DMS 273 treated with DMSO at 0.1 percent for 48 hours (cell line): ENCODE measurements at regions not wholly inside any gene's neighbourhood (a gene's known extent, or its start where the extent isn't known, plus 50 kb on each side); places are given as distances from the start of the nearest gene placed in this dataset.

Experiments used
- DNase-seq: peaks from one replicate; lab custom pipeline; 2025; lab: John Stamatoyannopoulos, UW

DNA sequence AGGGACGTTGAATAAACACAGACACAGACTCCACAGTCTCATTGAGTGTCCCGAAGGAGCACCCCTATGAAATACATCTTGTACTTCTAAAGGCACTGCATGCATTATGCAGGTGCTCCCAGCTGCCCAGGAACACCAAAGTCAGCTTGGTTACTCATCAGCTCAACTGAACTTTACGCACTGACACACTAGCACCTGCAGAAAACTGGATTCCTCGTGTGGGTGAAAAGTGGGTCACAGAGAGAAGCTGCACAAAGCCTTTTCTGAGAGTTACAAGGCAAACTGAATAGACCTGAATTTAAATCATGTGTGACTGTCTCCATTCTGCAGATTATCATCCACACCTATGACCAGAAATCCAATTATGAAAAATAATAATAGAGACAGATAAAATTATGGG, 527.5 kb upstream of the NBEA start:
- no peak for DNase-seq

DNA sequence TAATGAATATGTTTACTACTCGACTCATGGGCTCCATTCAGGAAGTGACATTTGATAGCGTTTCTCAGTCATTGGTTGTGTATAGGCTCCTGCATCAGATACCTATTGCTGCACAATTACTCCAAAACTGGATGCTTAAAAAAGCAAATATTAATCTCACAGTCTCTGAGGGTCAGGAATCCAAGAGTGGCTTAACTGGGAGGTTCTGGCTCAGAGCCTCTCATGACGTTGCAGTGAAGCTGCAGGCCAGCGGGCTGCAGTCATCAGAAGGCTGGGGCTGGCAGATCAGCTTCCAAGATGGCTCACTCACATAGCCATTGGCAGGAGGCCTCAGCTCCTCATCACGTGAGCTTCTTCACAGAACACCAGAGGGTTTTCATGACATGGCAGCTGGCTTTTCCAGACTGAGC, 525.1 kb upstream of the NBEA start:
- DNase-seq = no peak

DNA sequence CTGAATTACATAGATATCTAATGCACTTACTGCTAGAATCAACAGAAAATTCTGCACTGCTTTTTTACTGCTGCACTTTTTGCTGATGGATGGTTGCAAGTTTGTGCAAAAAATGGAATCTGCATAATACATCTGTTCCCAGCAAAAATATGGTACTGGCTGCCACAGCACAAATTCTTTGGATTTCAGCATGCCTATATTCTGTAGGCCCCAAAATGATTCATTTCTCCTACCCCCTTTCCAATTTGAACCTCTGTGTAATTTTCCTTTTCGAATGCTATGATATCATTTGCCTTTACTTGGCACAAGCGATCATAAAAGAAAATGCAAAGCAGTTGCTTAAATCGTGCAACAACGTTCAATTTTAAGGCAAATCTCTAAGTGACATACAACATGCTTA, 524.2 kb upstream of the NBEA start:
- no peak for DNase-seq

- DNase-seq = no peak
Measured at GRCh38 chr13:34419025-34419424, 523.0 kb upstream of the NBEA start.

DNA sequence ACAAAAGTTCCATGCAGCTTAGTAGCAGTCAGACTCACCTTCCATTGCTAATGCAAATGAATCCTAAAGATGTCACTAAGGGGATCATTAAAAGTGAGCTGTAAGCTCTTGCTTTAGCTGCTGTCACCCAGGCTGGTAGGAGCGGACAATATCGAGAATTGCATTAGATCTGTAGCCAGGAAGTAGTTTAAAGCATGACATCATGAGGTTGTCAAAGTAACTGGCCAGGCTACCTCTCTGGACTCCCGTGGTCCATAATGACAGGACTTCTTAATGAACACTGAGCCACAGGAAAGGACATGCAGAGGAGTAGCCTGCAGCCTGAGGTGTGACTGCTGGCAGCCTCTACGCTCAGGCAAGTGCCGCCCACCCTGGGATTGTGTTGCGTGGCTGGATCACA, 522.3 kb upstream of the NBEA start:
- DNase-seq = no peak

DNA sequence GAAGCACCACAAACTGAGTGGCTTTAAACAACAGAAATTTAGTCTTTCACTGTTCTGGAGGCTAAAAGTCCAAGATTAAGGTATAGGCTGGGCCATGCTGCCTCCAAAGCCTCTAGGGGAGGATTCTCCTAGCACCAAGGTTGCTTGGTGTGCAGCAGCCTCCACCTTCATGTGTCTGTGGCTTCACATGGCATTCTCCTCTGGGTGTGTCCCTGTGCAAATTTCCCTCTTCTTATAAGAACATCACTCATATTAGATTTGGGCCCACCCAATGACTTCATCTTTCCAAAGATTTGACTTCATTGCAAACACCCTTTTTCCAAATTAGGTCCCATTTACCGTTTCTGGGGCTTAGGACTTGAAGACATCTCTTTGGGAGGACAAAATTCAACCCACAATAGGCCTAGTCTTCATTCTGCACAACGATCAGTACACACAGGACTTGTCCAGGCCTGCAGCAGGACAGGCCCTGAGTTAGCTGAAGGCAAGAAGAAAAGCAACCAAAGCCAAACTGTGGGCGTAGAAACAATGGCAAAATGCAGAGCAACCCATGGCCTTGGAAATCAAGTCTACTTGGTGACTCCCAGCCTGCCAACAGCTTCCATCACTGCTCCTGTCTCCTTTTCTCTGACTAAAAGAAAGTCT, 521.2 kb upstream of the NBEA start:
- DNase-seq = no peak

- no peak for DNase-seq
Measured at GRCh38 chr13:34421347-34421719, 520.7 kb upstream of the NBEA start.

- DNase-seq = no peak
Measured at GRCh38 chr13:34421858-34422475, 520.1 kb upstream of the NBEA start.

- no peak for DNase-seq
Measured at GRCh38 chr13:34422956-34423355, 519.1 kb upstream of the NBEA start.

- no peak for DNase-seq
Measured at GRCh38 chr13:34425327-34425949, 516.6 kb upstream of the NBEA start.

GRCh38 chr13:34428911-34429310, 513.2 kb upstream of the NBEA start:
- DNase-seq = no peak

- DNase-seq = no peak
Measured at GRCh38 chr13:34430294-34430693, 511.8 kb upstream of the NBEA start.

DNA sequence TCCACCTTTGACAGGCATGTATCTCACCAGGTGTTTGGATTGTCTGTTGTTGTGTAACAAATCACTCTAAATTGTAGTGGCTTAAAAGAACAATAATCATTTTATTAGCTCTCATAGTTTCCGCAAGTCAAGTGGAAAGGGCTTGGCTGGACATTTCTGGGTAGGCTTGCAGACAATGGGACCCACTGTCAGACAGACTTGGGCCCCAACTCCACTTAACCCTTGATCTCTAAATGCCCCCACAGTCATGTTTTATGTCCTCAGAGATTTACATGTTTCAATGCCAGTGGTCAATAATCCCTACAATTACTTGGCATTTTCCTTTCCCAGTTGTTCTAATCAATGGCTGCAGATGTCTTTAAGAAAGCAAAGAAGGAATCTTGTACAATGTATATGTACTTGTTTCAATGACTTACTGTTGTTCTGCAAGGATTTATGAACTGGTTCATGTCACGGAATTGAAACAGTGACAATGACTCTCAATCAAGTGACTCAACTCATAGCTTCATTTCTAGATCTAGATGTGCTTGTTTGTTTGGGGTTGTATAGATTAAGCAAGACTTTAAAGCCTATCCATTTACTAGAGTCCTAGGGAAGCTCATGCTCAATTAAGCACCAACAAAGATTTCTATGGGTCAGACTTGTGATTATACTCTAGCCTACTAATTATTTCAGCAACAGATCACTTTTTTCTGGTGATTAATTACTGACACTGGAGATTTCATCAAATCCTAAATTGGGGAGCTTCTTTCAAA, 510.1 kb upstream of the NBEA start:
- DNase-seq = no peak

DNA sequence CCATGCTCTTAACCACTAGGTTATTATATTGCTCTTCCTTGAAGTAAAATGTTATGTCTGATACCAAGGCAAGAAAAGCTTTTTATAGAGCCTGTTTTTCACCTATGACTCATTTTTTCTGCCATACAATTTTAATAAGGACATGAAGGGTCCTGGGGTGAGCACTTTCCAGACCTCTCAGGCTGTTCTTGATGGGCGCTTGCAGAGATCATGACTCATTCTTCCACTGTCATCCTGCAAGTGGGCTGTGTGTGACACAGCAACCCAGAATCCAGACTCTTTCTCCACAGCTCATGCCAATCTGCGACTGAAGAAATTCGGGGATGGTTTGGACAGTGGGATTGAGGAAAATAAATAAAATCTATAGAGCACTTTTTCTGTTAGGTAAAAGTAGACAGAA, 506.7 kb upstream of the NBEA start:
- DNase-seq = no peak

DNA sequence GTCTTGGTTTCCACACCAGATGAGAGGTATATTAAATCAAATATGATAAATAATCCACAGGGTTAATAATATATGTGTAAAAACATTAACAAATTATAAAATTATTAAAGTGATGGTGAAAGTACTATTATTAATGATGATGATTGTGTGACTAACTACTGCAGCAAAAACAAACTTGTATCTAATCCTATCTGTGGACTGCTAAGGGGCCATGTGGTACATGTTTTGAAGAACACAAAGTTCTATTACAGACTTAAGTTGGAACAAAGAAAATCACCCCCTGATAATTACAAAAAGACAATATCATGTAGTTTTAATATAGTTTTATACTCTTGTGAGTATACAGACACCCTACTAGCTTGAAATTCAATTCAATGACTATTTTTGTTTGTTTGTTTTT, 504.2 kb upstream of the NBEA start:
- no peak for DNase-seq

GRCh38 chr13:34452831-34453230, 489.2 kb upstream of the NBEA start:
- DNase-seq = no peak

DNA sequence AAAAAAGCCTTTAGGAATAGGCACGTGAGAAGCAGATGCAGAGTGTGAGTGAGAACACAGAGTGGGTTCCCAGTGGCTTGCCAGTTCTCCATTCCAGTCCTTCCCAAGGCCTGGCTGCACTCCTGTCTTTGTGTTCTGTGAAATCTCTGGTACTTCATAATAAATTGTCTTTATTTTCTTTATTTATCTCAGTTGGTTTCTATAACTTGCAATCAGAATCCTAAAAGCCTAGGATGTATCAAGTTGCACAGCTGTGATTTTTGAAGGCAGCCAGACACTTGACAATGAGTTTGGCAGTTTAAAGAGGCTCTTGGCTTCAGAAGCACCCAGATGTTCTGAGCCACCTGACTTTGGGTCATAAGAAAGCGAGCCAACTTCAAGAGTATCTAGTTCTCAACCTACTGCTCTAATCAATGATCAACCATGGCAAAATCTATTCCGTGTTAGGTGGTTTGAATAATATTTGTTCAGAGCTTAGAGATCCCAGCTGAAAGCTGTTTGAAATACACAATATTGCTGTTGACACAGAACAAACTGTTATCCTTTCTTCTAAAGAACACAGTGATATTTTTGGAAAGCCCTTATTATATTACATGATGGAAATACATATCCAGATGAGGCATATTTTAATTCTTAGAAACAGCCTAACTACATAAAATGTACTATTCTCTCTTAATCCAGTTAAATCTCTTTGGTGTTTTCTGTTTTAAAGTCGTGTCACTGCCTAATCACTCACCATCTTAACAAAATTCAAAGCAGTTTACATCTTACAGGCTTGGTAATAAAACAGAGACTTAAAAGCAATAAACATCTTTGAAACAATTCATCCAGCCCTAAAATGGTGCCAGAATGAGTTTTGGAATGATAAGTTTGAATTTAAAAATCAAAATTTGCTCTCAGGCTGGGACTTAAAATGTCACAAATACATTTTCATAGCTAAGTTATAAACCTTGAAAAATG, 483.0 kb upstream of the NBEA start:
- no peak for DNase-seq

GRCh38 chr13:34459856-34460255, 482.2 kb upstream of the NBEA start:
- no peak for DNase-seq

GRCh38 chr13:34462843-34463242, 479.2 kb upstream of the NBEA start:
- DNase-seq = no peak

DNA sequence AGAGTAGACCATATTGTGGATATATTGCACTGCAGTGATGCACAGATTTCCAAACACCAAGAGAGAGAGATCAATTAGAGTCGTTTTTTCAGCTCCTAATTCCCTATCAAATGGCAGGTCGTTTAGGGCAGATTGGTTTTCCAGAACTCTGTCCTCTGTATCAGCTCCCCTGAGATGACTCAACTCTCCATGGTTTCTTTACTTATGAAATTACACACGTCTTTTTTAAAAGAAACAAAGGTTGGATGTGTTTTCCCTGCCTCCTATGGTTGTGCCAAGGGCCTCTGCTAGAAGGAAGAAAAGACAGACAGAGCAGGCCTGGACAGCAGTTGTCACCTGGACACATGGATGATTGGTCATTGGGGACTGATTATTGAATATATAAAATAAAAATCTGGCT, 478.1 kb upstream of the NBEA start:
- no peak for DNase-seq

DNA sequence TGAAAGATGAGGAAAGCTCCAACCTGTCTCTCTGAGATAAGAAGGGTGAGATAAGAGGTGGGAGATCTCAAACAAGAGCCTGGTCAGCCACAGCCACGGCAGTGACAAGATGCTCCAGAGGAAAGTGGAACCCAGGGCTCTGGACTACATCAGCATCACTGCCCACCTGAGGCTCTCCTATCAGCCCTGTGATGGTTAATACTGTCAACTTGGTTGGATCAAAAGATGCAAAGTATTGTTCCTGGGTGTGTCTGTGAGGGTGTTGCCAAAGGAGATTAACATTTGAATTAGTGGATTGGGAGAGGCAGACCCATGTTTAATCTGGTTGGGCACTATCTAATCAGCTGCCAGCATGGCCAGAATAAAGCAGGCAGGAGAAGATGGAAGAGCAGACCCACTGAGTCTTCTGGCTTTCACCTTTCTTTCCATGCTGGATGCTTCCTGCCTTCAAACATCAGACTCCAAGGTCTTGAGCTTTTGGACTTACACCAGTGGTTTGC, 476.6 kb upstream of the NBEA start:
- DNase-seq = no peak

GRCh38 chr13:34466301-34466700, 475.8 kb upstream of the NBEA start:
- DNase-seq = no peak
